DMS153 treated with DMSO at 0.1 percent for 48 hours (cell line): ENCODE measurements at regions not wholly inside any gene's neighbourhood (a gene's known extent, or its start where the extent isn't known, plus 50 kb on each side); places are given as distances from the start of the nearest gene placed in this dataset.

ENCODE experiments used
- DNase-seq: peaks from one replicate; lab custom pipeline; 2025; ENCODE audit not compliant: unreplicated experiment; lab: John Stamatoyannopoulos, UW

DNA sequence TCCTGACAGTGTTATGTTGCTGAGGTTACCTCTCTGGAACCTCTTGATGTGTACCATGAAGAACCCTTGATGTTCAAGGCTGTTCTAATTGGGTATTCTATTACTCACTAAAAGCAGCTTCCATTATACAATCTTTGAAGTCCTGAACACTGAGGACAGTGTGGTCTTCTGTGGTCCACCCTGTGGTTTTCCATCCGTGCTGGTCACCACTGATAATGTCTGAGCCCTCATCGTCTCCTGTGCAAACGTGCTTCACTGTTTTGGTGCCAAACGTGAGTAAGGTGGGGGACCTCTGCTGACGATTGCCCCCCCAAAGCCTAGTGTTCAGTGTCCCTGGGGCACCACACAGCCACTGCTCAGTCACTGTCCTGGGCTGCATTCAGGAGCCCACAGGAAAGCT, 259.7 kb upstream of the ANKRD55 start:
- DNase-seq: no peak

GRCh38 chr5:56490971-56491468, 257.9 kb upstream of the ANKRD55 start:
- DNase-seq: no peak

GRCh38 chr5:56489272-56489671, 256.1 kb upstream of the ANKRD55 start:
- no peak for DNase-seq

DNA sequence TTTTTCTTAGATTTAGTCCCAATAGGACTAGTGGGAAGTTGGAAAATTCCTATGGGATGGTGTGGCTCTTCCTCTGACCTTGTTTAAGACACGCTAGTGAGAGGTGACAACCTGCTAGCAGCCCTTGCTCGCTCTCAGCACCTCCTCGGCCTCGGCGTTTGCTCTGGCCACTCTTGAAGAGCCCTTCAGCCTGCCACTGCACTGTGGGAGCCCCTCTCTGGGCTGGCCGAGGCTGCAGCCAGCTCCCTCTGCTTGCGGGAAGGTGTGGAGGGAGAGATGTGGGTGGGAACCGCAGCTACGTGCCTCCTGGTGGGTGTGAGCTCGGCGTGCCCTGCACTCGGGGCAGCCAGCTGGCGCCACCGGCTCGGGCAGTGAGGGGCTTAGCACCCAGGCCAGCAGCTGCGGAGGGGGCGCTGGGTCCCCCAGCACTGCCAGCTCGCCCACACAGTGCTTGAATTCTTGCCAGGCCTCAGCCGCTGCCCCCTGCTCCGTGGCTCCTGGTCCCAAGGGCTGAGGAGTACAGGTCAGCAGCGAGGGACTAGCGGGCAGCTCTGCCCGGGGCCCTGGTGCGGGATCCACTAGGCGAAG, 254.5 kb upstream of the ANKRD55 start:
- DNase-seq: no peak

GRCh38 chr5:56482363-56482762, 249.2 kb upstream of the ANKRD55 start:
- DNase-seq: no peak

GRCh38 chr5:56481428-56482357, 248.6 kb upstream of the ANKRD55 start:
- no peak for DNase-seq

- no peak for DNase-seq
Observed at GRCh38 chr5:56480705-56481427, 247.7 kb upstream of the ANKRD55 start.

- no peak for DNase-seq
Observed at GRCh38 chr5:56480078-56480704, 247.1 kb upstream of the ANKRD55 start.

DNA sequence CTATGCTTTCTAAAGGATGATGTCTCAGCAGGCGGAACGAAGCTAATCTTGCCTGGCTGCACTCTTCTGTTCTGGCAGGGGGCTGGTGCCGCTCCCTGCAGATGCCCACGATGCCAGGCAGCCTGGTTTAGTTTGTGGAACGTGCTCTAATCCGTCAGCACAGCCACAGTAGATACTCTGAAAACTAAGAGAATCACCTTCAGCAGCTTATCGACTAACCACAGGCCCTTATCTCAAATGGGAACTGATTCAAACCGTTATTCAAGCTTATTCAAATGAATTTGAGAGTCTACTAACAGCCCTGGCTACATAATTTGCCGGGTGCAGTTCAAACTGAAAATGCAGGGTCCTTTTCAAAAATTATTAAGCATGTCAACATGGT, 246.6 kb upstream of the ANKRD55 start:
- DNase-seq: no peak

- no peak for DNase-seq
Observed at GRCh38 chr5:56479126-56479525, 246.0 kb upstream of the ANKRD55 start.

DNA sequence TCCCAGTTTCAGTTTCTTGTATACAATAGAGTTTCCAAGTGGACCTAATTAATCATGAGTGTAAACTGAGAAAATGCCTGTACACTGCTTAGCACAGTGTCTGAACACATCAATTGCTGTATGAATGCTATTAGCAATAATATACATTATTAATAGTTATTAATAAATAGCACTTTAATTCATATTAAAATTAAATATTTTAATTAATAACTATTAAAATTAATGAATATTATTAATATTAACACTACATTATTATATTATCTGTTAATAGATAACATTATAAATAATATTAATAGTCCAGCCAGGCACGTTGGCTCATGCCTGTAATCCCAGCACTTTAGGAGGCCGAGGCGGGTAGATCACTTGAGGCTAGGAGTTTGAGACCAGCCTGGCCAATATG, 244.9 kb upstream of the ANKRD55 start:
- DNase-seq: no peak

GRCh38 chr5:56476487-56476856, 243.3 kb upstream of the ANKRD55 start:
- DNase-seq: no peak

- no peak for DNase-seq
Observed at GRCh38 chr5:56475689-56476486, 242.8 kb upstream of the ANKRD55 start.

- DNase-seq: no peak
Observed at GRCh38 chr5:56471707-56472106, 238.6 kb upstream of the ANKRD55 start.

GRCh38 chr5:56470007-56470406, 236.9 kb upstream of the ANKRD55 start:
- no peak for DNase-seq

GRCh38 chr5:56468277-56468676, 235.1 kb upstream of the ANKRD55 start:
- no peak for DNase-seq

DNA sequence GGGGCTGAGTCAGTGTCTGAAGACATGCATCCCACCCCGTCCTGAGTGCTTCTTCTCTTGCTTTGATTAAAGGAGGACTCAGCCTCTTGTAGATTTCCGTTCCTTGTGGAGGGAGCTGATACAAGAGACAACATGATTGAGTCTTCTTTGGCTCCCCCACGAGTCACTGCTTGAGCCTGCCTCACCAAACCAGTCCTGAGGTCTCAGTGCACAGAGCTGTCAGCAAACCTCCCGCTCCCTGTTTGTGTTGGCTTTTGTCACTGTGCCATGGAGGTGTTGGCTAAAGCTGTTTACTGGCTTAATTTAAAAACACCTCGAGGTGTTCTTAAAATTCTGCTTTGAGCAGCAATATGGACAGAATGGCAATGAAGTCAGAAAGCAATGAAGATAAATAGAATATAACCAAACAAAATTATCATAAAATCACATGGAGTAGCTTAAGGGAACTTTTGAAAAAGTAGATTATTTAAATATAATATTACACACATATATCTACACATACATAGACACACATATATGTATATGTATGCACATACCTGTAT, 234.1 kb upstream of the ANKRD55 start:
- no peak for DNase-seq

- no peak for DNase-seq
Observed at GRCh38 chr5:56466136-56466816, 233.1 kb upstream of the ANKRD55 start.

GRCh38 chr5:56465769-56466135, 232.6 kb upstream of the ANKRD55 start:
- DNase-seq: no peak
